Endometrium (tissue), 2 donors: ENCODE measurements at regions not wholly inside any gene's neighbourhood (a gene's known extent, or its start where the extent isn't known, plus 50 kb on each side); places are given as distances from the start of the nearest gene placed in this dataset.

Experiments used
- FAIRE-seq: peaks from 2 replicates; lab custom pipeline; 2012; peaks lifted over from hg19 to GRCh38; lab: Jason Lieb, UNC
- donor health status: control.
- donor health status: control.

GRCh38 chr4:181194096-181194495, 1049.1 kb upstream of the TENM3 start:
- FAIRE-seq, result no peak

GRCh38 chr4:181200076-181200475, 1043.1 kb upstream of the TENM3 start:
- no peak for FAIRE-seq

- FAIRE-seq, result no peak
These were observed 1041.0 kb upstream of the TENM3 start for GRCh38 chr4:181202240-181202639.

DNA sequence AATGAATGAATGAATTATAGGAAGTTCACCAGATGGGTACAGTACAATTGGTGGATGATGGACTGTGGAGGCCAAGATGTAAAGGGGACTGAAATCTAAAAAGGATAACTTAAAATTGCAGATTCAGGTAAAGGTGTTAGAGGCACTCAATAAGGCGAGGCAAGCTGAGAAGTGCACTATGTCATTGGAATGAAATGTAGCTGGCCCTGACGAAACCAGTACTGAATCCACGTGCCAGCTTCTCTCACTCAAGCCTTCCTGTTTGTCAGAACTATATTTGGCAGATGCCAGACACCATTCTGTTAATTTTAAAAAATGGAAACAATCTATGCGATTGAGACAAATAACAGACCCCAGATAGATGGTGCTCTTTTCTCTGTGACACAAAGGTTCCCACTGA, 1039.1 kb upstream of the TENM3 start:
- FAIRE-seq, result no peak

DNA sequence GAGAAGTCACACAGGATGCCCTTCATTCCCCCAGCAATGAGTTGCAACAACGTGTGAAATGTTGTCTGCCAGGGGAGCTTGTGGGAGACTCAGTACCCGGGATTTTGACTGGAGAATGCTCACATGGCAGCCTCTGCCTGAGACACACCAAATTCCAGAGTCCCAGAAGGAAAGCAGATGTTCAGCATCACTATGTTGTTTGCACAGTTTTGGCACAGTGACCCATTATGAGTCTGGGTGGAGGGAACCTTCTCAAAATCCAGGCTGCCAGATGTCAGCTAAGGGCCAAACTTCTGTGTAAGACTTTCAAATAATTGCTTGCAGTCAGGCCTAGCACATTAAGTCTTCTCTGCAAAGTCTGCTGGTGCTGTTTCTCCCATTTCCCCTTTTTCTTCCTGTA, 1029.7 kb upstream of the TENM3 start:
- no peak for FAIRE-seq

DNA sequence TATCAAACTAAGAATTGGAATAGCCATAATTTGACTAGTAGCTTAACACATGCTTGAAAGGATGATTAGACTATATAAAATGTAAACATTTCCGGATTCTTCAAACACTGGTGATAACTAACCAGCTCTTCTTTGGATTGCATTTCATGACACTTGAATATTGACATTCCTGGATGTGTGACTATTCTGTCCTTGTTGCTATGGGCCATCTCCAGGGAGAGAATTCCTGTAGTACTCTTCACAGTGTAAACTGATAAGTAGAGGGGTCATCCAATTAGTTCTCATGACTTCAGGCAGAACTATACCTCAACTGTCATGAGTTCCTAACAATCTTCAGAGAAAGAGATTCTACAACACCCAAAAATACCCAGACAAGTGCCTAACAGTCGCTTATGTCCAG, 1026.7 kb upstream of the TENM3 start:
- FAIRE-seq, result no peak

DNA sequence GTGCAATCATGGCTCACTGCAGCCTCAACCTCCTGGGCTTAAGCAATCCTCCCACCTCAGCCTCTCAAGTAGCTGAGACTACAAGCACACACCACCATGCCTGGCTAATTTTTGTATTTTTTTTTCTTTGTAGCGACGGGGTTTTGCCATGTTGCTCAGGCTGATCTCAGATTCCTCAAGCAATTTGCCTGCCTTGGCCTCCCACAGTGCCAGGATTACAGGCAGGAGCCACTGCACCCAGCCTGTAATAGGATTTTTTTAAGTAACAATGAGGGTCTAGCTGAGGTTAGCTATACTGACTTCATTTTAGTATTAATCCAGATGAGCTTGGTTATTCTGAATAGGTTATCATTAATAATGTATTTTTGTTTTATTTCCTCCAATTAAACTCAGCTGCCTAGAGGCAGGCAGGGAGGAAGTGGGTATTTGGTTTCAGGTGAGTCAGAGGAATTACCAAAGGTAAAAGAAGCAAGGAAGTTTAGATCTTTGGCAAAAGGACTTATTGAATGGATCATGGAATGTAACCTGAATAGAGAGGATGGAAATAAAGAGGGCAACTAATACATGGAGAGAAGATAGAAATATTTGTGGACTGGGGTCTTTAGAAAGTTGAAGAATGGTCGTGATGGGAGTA, 1023.3 kb upstream of the TENM3 start:
- FAIRE-seq, result no peak

DNA sequence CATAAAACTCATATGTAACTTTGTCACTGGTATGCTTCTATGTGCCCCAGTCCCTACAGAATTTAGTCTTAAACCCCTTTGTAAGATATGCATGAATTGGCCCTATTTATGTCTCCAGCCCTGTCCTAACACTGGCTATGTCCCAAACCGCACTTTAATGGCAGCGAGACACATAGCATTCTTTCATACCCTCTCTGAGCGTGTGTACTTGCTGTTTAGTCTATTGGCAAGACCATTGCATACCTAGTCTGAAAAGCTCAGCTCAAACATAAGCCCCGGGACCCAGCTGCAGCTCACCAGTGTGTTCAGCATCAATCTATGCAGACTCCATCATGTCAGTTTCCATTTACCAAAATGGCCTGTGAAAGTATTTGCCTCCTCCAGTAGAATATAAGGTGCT, 1018.4 kb upstream of the TENM3 start:
- no peak for FAIRE-seq

DNA sequence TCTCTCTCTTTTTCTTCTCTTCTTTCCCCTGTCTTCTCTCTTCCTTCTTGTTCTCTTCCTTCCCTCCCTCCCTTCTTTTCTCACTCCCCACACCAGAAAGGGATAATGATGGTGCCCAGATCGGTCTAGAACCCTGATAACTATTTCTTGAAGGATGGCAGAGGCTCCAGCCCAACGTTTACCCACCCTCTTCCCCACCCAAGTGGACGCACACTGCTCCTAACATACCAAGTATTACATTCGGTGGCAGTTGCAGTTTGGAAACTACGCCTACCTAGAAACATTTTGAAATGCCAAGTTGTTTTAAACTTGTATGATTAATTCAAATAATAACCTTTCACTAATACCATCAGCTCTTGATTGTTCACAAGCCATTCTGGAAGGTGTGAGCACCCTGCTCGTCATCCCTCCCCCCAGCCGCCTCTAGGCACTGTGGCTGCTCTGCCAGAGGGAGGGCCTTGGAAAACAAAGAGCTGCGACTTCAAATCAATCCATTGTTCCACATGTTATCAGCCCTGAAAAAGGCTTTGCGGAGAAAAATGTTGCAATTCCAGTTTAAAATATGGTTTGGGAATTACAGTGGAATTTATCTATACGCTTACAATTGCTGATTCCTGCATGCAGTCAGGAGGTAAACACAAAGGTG, 1017.5 kb upstream of the TENM3 start:
- FAIRE-seq, result no peak

- no peak for FAIRE-seq
These were observed 1008.1 kb upstream of the TENM3 start for GRCh38 chr4:181234951-181235680.

DNA sequence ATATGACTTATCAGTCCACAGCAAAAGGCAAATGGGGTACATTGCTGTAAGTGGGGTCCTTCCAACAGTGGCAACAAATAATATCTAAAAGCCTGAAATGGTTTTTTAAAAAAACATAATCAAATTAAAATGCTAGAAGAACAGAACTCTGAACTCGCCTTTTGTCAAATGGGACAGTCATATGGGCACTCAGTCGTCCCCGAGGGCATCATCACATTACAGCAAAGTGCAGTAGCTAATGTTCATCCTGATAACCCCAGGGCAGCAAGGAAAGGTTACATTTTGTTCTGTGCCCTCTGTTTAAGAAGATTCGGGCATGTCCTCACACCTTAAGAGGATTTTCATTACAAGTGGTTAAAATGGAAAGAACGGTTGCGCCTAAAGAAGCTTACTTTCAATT, 997.9 kb upstream of the TENM3 start:
- FAIRE-seq, result no peak

GRCh38 chr4:181249031-181249430, 994.2 kb upstream of the TENM3 start:
- FAIRE-seq, result no peak

- no peak for FAIRE-seq
These were observed 988.4 kb upstream of the TENM3 start for GRCh38 chr4:181254771-181255170.

DNA sequence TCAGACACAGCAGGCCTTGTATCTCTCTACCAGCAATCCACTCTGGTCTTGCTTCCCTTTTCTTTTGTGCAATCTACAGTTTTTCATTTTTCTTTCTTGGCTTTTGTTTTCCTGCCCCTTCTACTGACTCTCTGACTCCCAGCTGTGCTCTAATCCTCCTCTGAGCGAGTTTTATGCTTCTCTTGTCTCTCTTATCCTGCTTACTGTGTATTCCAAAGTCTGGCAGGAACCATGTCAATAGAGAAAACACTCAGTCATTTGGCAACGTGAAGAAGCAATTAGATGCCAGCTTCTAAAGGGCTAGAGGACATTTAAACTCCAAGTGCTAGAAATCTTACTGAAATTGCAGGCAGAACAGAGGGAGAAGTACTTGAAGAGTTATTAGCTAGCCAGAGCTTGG, 984.6 kb upstream of the TENM3 start:
- no peak for FAIRE-seq

DNA sequence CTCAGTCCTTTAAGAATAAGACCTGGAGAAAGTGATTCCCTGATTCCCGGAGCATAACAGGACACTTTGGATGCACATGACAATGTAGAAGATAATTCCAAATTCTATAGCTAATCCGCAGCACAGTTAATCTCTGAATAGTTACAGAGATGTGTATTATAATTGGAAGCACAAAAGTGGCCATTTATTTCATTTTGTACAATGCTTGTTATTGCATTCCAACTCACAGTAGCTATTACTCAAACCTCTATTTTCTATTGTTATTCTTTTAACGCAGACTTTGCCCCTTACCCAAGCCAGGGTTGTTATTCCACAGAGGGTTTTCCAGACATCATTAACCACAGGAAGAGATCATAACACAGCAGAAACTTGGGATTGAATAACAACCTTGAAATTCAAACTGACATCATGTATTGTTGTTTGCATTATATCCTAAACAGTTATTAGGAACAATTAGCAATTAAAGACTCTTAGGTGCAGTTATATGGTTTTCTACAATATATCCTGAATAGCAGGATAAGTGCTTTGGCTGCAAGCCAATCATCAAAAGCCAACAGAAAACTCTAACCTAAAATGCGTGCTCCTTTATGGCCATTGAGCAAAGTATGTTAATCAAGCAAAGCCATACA, 984.0 kb upstream of the TENM3 start:
- FAIRE-seq, result no peak

GRCh38 chr4:181261279-181261678, 981.9 kb upstream of the TENM3 start:
- no peak for FAIRE-seq

DNA sequence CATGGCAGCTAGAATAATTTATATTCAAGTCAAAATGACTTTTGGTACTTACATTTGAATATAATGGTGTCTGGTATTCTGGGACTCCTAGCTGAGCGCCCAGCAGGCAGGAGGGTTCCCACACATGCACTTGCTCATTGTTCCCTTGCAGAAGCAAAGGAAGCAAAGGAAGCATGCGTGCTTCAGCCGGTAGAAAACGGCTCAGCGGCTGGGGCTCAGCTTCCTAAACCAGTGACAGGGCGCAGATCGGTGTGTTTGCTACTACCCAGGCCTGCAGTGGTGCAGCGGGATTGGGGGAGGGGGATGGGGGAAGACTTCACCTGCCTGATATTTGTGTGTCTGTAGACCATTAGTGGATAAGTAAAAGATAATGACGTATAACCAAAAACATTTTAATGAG, 978.3 kb upstream of the TENM3 start:
- FAIRE-seq, result no peak

GRCh38 chr4:181265370-181265769, 977.8 kb upstream of the TENM3 start:
- no peak for FAIRE-seq

DNA sequence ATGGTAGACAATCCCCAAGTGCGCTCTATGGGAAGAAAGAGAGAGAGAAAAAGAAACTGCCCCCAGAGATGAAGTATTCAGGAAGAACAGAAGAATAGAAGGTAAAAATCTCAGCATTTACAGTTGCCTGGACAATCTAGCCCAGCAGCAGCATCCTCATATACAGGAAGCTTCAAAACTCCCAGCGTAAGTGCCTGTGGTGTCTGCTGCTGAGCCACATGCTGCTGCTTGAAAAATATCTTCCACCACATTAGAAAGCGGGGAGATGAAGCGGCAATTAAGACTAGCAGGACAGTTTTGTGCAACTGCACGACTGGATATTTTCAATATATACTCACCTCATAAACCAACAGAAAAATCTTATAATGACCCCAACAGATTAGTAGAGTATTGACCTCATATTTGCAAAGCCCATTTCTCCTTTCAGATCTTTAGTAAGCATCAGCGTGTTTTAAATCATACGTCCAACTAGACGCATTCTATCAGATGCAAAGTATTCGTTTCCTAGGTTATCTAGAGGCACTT, 972.0 kb upstream of the TENM3 start:
- no peak for FAIRE-seq

DNA sequence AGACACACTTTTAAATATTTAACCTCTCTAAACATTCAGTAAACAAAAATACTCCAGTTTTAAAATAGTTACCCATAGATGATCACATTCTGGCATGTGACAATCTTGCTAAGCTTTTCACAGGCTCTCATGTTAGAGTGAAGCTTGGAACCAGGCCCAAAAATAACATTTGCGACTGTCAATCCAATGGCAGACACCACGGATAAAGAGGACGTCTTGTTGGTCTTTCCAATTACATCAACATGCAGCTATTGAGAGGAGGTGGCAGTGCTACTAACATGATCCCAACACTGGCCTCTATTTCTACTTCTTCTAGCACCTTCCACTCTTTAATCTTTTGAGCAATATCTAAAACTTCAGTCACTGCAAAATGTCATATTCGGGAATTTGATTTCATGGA, 970.8 kb upstream of the TENM3 start:
- no peak for FAIRE-seq

DNA sequence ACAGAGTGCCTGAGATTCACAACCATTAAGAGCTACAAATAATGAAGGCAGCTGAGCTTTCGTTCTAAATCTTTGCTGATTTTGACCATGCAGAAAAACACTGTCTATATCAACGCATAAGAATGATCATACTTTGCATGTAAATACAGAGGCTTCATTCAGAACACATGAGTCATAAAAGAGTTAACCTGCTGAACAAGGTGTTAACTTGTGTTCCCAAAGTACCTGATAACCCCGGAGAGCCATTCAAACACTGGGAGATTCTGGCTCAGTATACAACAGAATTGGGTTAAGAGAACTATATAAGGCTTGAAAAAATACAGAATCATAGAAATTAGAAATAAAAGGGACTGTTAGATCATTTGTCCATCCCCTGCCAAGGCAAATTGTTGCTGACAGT, 964.3 kb upstream of the TENM3 start:
- FAIRE-seq, result no peak

DNA sequence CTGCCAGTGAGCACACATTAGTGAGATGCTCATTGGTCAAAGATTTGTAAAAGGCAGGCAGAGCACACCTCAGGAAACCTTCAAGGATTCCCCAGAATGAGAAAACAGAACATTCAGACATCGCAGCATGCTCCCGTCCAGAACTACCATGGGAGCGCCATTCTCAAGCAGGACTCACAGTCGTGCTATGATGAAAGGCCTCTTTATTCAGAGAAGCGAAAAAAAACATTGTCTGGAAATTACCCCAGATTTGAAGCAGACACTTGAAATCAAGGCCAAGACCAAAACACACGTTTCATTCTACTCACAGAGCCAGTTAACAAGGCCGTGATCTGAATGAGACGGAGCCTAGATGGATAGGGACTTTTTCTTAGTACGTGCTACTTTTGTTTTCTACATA, 961.8 kb upstream of the TENM3 start:
- FAIRE-seq, result no peak

- no peak for FAIRE-seq
These were observed 954.0 kb upstream of the TENM3 start for GRCh38 chr4:181289198-181289597.
